Ascending aorta (tissue), 2 donors: ENCODE measurements at regions not wholly inside any gene's neighbourhood (a gene's known extent, or its start where the extent isn't known, plus 50 kb on each side); places are given as distances from the start of the nearest gene placed in this dataset.

ENCODE experiments used
- DNase-seq, 2 donors: peaks; one replicate each; pipeline ENCODE4 v3.0.0-alpha.2; 2019; ENCODE audit warnings: low spot score in 2 of 2
- H3K27ac ChIP-seq, 2 donors: fragments of 200-600 bp; sonication (generic); one replicate each; pipeline ENCODE4 v1.5.1; 2016 to 2017; ENCODE audit warnings: mild to moderate bottlenecking in 1 of 2
- H3K27me3 ChIP-seq: fragments of 200-600 bp; sonication (generic); one replicate; pipeline ENCODE4 v1.5.1; 2017
- H3K36me3 ChIP-seq, 2 donors: fragments of 200-600 bp; sonication (generic); one replicate each; pipeline ENCODE4 v1.5.1; 2016
- H3K4me1 ChIP-seq, 2 donors: fragments of 200-600 bp; sonication (generic); one replicate each; pipeline ENCODE4 v1.5.1; 2016 to 2017; ENCODE audit warnings: mild to moderate bottlenecking in 1 of 2
- H3K4me3 ChIP-seq, 2 donors: fragments of 200-600 bp; sonication (generic); one replicate each; pipeline ENCODE4 v1.5.1; 2016 to 2017; ENCODE audit warnings: mild to moderate bottlenecking in 1 of 2
- H3K9me3 ChIP-seq, 2 donors: fragments of 200-600 bp; sonication (generic); one replicate each; pipeline ENCODE4 v1.5.1; 2016
- CTCF ChIP-seq, 3 experiments: fragments of 200-600 bp in 2 of 3; fragments of 450-650 bp in 1 of 3; sonication (generic) in 2 of 3; IDR thresholded peaks; one replicate each; pipeline ENCODE4 v1.5.1; 2016 to 2019; ENCODE audit warnings: antibody characterized with exemption in 3 of 3, mild to moderate bottlenecking in 1 of 3, moderate library complexity in 1 of 3
- intact Hi-C: fragments of 100-400 bp; cut with DNase I; formaldehyde crosslinking; loops from one replicate; pipeline ENCODE4 v1.15.1; 2023

GRCh38 chr10:2143213-2143835 lies 406.0 kb upstream of the ADARB2 start:
- DNase-seq = no peak

GRCh38 chr10:2139746-2140145 lies 402.4 kb upstream of the ADARB2 start:
- no peak overlapping the region for H3K4me3 ChIP-seq
- no peak for DNase-seq
- H3K4me1 ChIP-seq = no peaks in the 10 kb centered on the region
- intact Hi-C loops = no loop called here
- H3K27me3 ChIP-seq = no peaks in the 10 kb centered on the region
- H3K27ac ChIP-seq = no peak overlapping the region
- H3K9me3 ChIP-seq = no peaks in the 10 kb centered on the region
- H3K36me3 ChIP-seq = no peaks in the 10 kb centered on the region
- no peak for TF ChIP-seq CTCF (IDR thresholded peaks at IDR 0.05)

More at GRCh38 chr10:2143213-2143835, 406.0 kb upstream of the ADARB2 start:
- intact Hi-C loops = no loop called here
- no peak overlapping the region for H3K27ac ChIP-seq
- no peaks in the 10 kb centered on the region for H3K9me3 ChIP-seq
- no peaks in the 10 kb centered on the region for H3K4me1 ChIP-seq
- no peaks in the 10 kb centered on the region for H3K36me3 ChIP-seq
- H3K4me3 ChIP-seq = no peak overlapping the region
- no peaks in the 10 kb centered on the region for H3K27me3 ChIP-seq
- TF ChIP-seq CTCF (IDR thresholded peaks at IDR 0.05) = no peak

- Histone ChIP-seq H3K36me3 (no peaks in the 10 kb centered on the region), H3K27me3 (no peaks in the 10 kb centered on the region), H3K4me3 (no peak overlapping the region), H3K4me1 (no peaks in the 10 kb centered on the region), H3K9me3 (no peaks in the 10 kb centered on the region), H3K27ac (no peak overlapping the region)
- intact Hi-C loops = no loop called here
- no peak for DNase-seq
- no peak for TF ChIP-seq CTCF (IDR thresholded peaks at IDR 0.05)
These were observed 400.3 kb upstream of the ADARB2 start for GRCh38 chr10:2137549-2138174.

GRCh38 chr10:2130705-2131305 lies 393.5 kb upstream of the ADARB2 start:
- Histone ChIP-seq H3K4me3 (no peak overlapping the region), H3K27me3 (no peaks in the 10 kb centered on the region), H3K27ac (no peak overlapping the region), H3K4me1 (no peaks in the 10 kb centered on the region), H3K9me3 (no peaks in the 10 kb centered on the region), H3K36me3 (no peaks in the 10 kb centered on the region)
- DNase-seq = no peak
- intact Hi-C loops = no loop called here
- no peak for TF ChIP-seq CTCF (IDR thresholded peaks at IDR 0.05)

GRCh38 chr10:2128991-2129390 lies 391.7 kb upstream of the ADARB2 start:
- no peaks in the 10 kb centered on the region for H3K36me3 ChIP-seq
- no peak overlapping the region for H3K4me3 ChIP-seq
- no peak for TF ChIP-seq CTCF (IDR thresholded peaks at IDR 0.05)
- no peaks in the 10 kb centered on the region for H3K4me1 ChIP-seq
- no peaks in the 10 kb centered on the region for H3K9me3 ChIP-seq
- H3K27ac ChIP-seq = no peak overlapping the region
- intact Hi-C loops = no loop called here
- DNase-seq = no peak
- H3K27me3 ChIP-seq = no peaks in the 10 kb centered on the region
